MCF 10A (cell line): ENCODE measurements at regions not wholly inside any gene's neighbourhood (a gene's known extent, or its start where the extent isn't known, plus 50 kb on each side); places are given as distances from the start of the nearest gene placed in this dataset.

Experiments
- BruUV-seq: library from RNA; stranded (reverse); fragments of 400-500 nt; replicated peaks from 2 replicates; lab custom pipeline; 2021; lab: Mats Ljungman, UMichigan
- CTCF ChIA-PET: fragments of 300-600 bp; sonication (Branson Sonifier 250); formaldehyde crosslinking; extraction: SDS; loops from one replicate; lab custom pipeline; 2021; ENCODE audit warnings: antibody characterized with exemption, inconsistent platforms; lab: Yijun Ruan, JAX
- POLR2A ChIA-PET: fragments of 300-600, 350-650 bp; sonication (Branson Sonifier 250); formaldehyde crosslinking; extraction: SDS; loops from one replicate; lab custom pipeline; 2020; ENCODE audit warnings: antibody characterized with exemption, inconsistent platforms; lab: Yijun Ruan, JAX
- DNase-seq: peaks from one replicate; pipeline ENCODE4 v3.0.0-alpha.2; 2018; ENCODE audit not compliant: unreplicated experiment
- H3K27ac Mint-ChIP-seq: one replicate; pipeline ENCODE4 v1.8.0; 2022; ENCODE audit warnings: mild to moderate bottlenecking, low read depth, mixed read lengths; ENCODE audit not compliant: unreplicated experiment
- H3K27me3 Mint-ChIP-seq: one replicate; pipeline ENCODE4 v1.8.0; 2022; ENCODE audit warnings: mixed read lengths; ENCODE audit not compliant: insufficient read depth, unreplicated experiment
- H3K36me3 Mint-ChIP-seq: one replicate; pipeline ENCODE4 v1.8.0; 2022; ENCODE audit warnings: mild to moderate bottlenecking, moderate library complexity, mixed read lengths; ENCODE audit not compliant: insufficient read depth, unreplicated experiment
- H3K4me1 Mint-ChIP-seq: one replicate; pipeline ENCODE4 v1.8.0; 2022; ENCODE audit warnings: mixed read lengths; ENCODE audit not compliant: insufficient read depth, unreplicated experiment
- H3K4me3 Mint-ChIP-seq: one replicate; pipeline ENCODE4 v1.8.0; 2022; ENCODE audit warnings: mild to moderate bottlenecking, moderate library complexity, mixed read lengths; ENCODE audit not compliant: unreplicated experiment
- H3K9me3 Mint-ChIP-seq: one replicate; pipeline ENCODE4 v1.8.0; 2022; ENCODE audit warnings: mixed read lengths; ENCODE audit not compliant: unreplicated experiment
- CTCF ChIP-seq: fragments of 200-600 bp; IDR thresholded peaks from one replicate; pipeline ENCODE4 v1.8.0; 2022; ENCODE audit warnings: antibody characterized with exemption, mild to moderate bottlenecking; ENCODE audit not compliant: unreplicated experiment
- intact Hi-C: fragments of 100-400 bp; cut with micrococcal nuclease; formaldehyde crosslinking; loops from 2 replicates; pipeline ENCODE4 v1.14.1; 2022

DNA sequence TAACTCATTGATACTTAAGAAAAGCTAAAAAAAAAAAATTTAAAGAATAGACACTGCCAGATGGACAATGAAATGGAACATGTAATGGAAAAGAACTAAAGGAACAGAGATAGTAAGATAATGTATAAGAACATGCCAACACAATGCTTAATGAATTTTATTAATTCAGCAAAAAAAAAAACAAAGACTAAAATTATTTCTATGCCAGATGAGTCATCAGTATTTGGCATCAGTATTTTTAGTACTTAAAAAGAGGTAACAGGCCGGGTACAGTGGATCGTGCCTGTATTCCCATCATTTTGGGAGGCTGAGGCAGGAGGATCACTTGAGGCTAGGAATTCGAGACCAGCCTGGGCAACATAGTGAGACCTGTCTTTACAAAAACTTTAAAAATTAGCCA, 168.5 kb downstream of the CYB561 start:
- Mint-ChIP-seq H3K9me3 (no peaks in the 10 kb centered on the region), H3K27ac (no peak overlapping the region), H3K4me1 (peaks cover 39% of the 10 kb centered on the region), H3K4me3 (no peak overlapping the region), H3K36me3 (no peaks in the 10 kb centered on the region), H3K27me3 (no peaks in the 10 kb centered on the region)
- intact Hi-C loops = no loop called here
- POLR2A ChIA-PET = interaction anchor here (0.6 to 0.7 kb wide), 2 partner anchors 79 to 549 kb away, joined by 3 read pairs; no protein-coding TSS in a partner anchor
- no peak for TF ChIP-seq CTCF
- CTCF ChIA-PET = interaction anchor here (1.7 kb wide), 1 partner anchor 129 kb away, joined by 3 read pairs; no protein-coding TSS in a partner anchor
- DNase-seq = no peak
- BruUV-seq = no TSS peak

DNA sequence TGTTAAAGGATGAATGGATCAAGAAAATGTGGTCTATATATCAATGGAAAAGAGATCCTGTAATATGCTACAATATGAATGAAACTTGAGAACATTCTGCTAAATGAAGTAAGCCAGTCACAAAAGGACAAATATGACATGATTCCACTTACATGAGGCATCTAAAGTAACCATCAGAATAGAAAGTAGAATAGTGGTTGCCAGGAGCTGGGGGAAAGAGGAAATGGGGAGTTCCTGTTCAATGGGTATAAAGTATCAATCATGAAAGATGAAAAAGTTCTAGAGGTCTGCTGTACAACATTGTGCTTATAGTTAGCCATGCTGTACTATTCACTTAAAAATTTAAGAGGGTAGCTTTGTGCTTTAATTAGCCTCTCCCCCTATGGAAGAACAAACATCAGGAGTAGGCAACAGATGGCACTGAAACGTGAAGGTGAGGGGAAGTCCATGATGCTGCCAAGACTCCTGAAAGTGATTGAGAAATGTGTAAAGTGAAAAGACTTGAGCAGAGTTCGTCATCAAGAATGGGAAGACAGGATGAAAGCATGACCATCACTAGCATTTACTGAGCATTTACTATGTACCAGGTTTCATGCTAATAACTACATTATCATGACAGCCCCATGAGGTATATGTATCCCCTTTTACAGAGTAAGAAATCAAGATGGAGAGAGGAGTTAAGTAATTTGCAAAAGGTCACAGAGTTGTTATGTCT, 167.2 kb downstream of the CYB561 start:
- peaks cover 39% of the 10 kb centered on the region for H3K4me1 Mint-ChIP-seq
- H3K27ac Mint-ChIP-seq = no peak overlapping the region
- H3K4me3 Mint-ChIP-seq = no peak overlapping the region
- peaks cover 5% of the 10 kb centered on the region for H3K9me3 Mint-ChIP-seq
- ChIA-PET CTCF (no interaction called here), POLR2A (no interaction called here)
- H3K36me3 Mint-ChIP-seq = no peaks in the 10 kb centered on the region
- TF ChIP-seq CTCF = no peak
- peak; percentile 57 for DNase-seq
- intact Hi-C loops = no loop called here
- BruUV-seq = no TSS peak
- H3K27me3 Mint-ChIP-seq = no peaks in the 10 kb centered on the region

- peaks cover 39% of the 10 kb centered on the region for H3K4me1 Mint-ChIP-seq
- CTCF ChIA-PET = no interaction called here
- peaks cover 7% of the 10 kb centered on the region for H3K9me3 Mint-ChIP-seq
- intact Hi-C loops = no loop called here
- H3K4me3 Mint-ChIP-seq = no peak overlapping the region
- H3K27ac Mint-ChIP-seq = peak overlapping the region; percentile 71
- POLR2A ChIA-PET = interaction anchor here (0.7 kb wide), 1 partner anchor 469 kb away, joined by 3 read pairs; no protein-coding TSS in a partner anchor
- no TSS peak for BruUV-seq
- TF ChIP-seq CTCF = no peak
- no peaks in the 10 kb centered on the region for H3K27me3 Mint-ChIP-seq
- no peaks in the 10 kb centered on the region for H3K36me3 Mint-ChIP-seq
- peak; percentile 46 for DNase-seq
Measured at GRCh38 chr17:63279498-63280230, 166.4 kb downstream of the CYB561 start.

GRCh38 chr17:63282455-63282854, 163.7 kb downstream of the CYB561 start:
- intact Hi-C loops = no loop called here
- no peaks in the 10 kb centered on the region for H3K27me3 Mint-ChIP-seq
- peaks cover 25% of the 10 kb centered on the region for H3K4me1 Mint-ChIP-seq
- H3K36me3 Mint-ChIP-seq = peaks cover 4% of the 10 kb centered on the region
- no peak for DNase-seq
- H3K4me3 Mint-ChIP-seq = no peak overlapping the region
- TF ChIP-seq CTCF = no peak
- ChIA-PET POLR2A (no interaction called here), CTCF (no interaction called here)
- H3K9me3 Mint-ChIP-seq = peaks cover 24% of the 10 kb centered on the region
- no peak overlapping the region for H3K27ac Mint-ChIP-seq
- no TSS peak for BruUV-seq
